ENCODE measurements at regions not wholly inside any gene's neighbourhood (a gene's known extent, or its start where the extent isn't known, plus 50 kb on each side); places are given as distances from the start of the nearest gene placed in this dataset.
A peak's percentile ranks its signal among the peaks of the same experiment; 100 is the strongest.

DNA sequence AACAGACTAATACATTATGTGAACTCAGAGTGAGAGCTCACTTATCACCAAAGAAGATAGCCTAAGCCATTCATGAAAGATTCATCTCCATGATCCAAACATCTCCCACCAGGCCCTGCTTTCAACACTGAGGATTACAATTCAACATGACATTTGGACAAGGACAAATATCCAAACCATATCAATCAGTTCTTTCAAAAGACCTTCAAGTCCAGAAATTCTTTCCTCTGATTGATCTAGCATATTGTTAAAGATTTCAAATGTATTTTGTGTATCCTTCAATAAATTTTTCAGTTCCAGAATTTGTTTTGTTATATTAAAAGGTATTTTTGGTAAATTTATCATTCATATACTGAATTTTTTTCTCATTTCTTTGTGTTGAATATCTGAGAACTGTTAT lies 1055.8 kb downstream of the SLC6A15 start:
- Mint-ChIP-seq H3K4me3 (no peak overlapping the region), H3K36me3 (ENCODE audit: low read depth) (no peaks in the 10 kb centered on the region), H3K9me3 (peaks cover 29% of the 10 kb centered on the region), H3K27ac (no peak overlapping the region), H3K27me3 (ENCODE audit: low read depth) (no peaks in the 10 kb centered on the region), H3K4me1 (no peaks in the 10 kb centered on the region)
- TF ChIP-seq, protein P1, sequence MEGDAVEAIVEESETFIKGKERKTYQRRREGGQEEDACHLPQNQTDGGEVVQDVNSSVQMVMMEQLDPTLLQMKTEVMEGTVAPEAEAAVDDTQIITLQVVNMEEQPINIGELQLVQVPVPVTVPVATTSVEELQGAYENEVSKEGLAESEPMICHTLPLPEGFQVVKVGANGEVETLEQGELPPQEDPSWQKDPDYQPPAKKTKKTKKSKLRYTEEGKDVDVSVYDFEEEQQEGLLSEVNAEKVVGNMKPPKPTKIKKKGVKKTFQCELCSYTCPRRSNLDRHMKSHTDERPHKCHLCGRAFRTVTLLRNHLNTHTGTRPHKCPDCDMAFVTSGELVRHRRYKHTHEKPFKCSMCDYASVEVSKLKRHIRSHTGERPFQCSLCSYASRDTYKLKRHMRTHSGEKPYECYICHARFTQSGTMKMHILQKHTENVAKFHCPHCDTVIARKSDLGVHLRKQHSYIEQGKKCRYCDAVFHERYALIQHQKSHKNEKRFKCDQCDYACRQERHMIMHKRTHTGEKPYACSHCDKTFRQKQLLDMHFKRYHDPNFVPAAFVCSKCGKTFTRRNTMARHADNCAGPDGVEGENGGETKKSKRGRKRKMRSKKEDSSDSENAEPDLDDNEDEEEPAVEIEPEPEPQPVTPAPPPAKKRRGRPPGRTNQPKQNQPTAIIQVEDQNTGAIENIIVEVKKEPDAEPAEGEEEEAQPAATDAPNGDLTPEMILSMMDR (IDR thresholded peaks at IDR 0.05; ENCODE audit: unreplicated experiment in 3 of 3), result no peak

DNA sequence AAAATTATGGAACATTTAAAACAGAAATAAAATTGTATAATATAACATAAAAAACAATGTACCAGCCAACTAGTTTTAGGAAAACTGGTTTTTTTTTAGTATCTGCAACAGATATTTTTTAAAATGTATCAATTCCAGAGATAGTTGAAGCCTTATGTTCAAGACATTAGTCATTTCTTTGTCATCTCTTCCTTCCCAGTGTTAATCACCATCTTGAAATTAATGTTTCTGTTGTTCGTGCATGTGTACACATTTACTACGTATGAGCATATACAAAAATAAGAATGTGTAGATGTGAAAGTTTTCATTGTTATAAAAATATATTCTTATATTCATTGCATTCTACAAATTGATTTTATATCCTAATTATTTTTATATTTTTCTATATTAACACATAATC lies 1062.1 kb downstream of the SLC6A15 start:
- Mint-ChIP-seq H3K36me3 (ENCODE audit: low read depth) (no peaks in the 10 kb centered on the region), H3K4me1 (no peaks in the 10 kb centered on the region), H3K27ac (no peak overlapping the region), H3K9me3 (peaks cover 12% of the 10 kb centered on the region), H3K4me3 (no peak overlapping the region), H3K27me3 (ENCODE audit: low read depth) (no peaks in the 10 kb centered on the region)
- TF ChIP-seq, protein P1 (IDR thresholded peaks at IDR 0.05; ENCODE audit: unreplicated experiment in 3 of 3), result no peak

DNA sequence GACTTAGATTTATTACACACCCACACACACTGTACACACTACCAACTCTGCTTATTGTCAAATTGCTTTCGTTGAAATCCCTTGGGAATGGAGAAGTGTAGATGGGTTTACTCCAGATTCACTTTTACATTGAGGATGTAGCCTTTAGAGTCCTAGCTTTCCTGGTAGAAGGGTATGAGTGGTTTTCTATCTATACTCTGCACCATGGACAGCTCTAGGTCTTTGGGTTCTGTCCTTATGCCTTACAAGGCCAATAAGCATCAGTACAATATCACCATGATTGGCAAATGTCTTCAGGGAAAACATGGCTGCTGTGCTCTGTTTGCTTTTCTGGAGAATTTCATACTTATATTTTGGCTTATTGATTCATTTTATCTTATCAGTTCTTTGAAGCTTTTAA lies 1063.9 kb downstream of the SLC6A15 start:
- H3K36me3 Mint-ChIP-seq (ENCODE audit: low read depth), result no peaks in the 10 kb centered on the region
- TF ChIP-seq, protein P1 (IDR thresholded peaks at IDR 0.05; ENCODE audit: unreplicated experiment in 3 of 3), result no peak
- H3K4me1 Mint-ChIP-seq, result no peaks in the 10 kb centered on the region
- H3K4me3 Mint-ChIP-seq, result no peak overlapping the region
- H3K27ac Mint-ChIP-seq, result no peak overlapping the region
- H3K9me3 Mint-ChIP-seq, result peaks cover under 1% of the 10 kb centered on the region
- no peaks in the 10 kb centered on the region for H3K27me3 Mint-ChIP-seq (ENCODE audit: low read depth)

DNA sequence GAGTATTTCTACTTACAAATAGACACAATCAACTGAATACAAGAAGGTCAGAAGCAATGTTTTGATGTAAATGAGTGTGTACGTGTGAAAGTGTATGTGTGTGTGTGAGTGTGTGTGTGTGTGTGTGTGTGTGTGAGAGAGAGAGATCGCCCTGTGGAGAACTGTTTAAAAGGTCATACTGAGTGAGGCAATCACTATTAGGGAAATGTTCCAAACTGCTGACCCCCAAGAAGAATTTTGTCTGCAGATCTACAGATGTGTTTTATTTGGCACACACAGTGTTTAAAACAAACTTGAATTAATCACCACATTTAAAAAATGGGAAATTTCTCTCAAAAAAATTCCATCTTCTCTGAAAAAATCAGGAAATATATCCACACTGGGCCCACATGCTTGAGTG lies 1069.1 kb downstream of the SLC6A15 start:
- Mint-ChIP-seq H3K36me3 (ENCODE audit: low read depth) (no peaks in the 10 kb centered on the region), H3K27ac (no peak overlapping the region), H3K4me1 (no peaks in the 10 kb centered on the region), H3K27me3 (ENCODE audit: low read depth) (no peaks in the 10 kb centered on the region), H3K4me3 (no peak overlapping the region), H3K9me3 (no peaks in the 10 kb centered on the region)
- TF ChIP-seq, protein P1 (IDR thresholded peaks at IDR 0.05; ENCODE audit: unreplicated experiment in 3 of 3), result no peak

DNA sequence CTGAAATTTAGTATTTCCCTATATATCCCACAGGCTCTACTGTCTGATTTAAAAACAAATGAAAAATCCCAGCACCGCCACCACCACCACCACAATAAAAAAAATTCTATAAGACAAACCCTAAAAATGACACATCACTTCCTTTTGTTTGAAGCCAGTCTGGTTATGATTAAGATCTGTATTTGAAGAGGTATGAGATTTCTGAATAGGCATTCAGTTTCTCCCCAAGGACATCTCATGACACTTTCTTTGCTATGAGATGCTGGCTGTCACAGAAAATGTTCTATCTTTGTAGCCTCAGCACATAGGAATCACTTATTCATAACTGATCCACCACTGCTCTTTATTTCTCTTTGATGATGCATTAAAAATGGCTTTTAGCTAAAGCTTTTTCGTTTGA lies 1071.0 kb downstream of the SLC6A15 start:
- H3K27ac Mint-ChIP-seq, result no peak overlapping the region
- H3K9me3 Mint-ChIP-seq, result no peaks in the 10 kb centered on the region
- no peaks in the 10 kb centered on the region for H3K4me1 Mint-ChIP-seq
- no peaks in the 10 kb centered on the region for H3K27me3 Mint-ChIP-seq (ENCODE audit: low read depth)
- TF ChIP-seq, protein P1 (IDR thresholded peaks at IDR 0.05; ENCODE audit: unreplicated experiment in 3 of 3), result no peak
- no peaks in the 10 kb centered on the region for H3K36me3 Mint-ChIP-seq (ENCODE audit: low read depth)
- H3K4me3 Mint-ChIP-seq, result no peak overlapping the region

DNA sequence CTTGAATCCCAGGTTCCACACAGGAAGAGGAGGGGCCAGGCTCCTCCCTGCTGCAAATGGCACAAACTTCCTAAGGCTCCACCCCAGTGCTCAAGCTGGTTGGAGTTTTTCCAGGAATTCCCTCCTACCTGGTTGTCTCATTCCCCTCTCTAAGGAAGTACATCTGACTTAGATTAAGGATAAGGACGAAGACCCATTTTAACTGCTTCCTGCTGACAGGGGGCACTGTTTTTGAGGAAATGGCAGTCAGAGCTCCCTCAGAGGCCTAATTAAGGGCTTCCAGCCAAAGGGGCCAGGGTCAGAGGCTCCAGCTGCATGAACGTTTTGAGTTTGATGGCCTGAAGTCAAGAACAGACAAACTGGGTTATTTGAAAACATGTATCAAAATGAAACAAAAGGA lies 1084.7 kb downstream of the SLC6A15 start:
- H3K4me3 Mint-ChIP-seq, result no peak overlapping the region
- TF ChIP-seq, protein P1 (IDR thresholded peaks at IDR 0.05; ENCODE audit: unreplicated experiment in 3 of 3), result no peak
- peaks cover 6% of the 10 kb centered on the region for H3K4me1 Mint-ChIP-seq
- no peaks in the 10 kb centered on the region for H3K9me3 Mint-ChIP-seq
- peak overlapping the region in 1 of 3 experiments; percentile 61 for H3K27ac Mint-ChIP-seq
- no peaks in the 10 kb centered on the region for H3K36me3 Mint-ChIP-seq (ENCODE audit: low read depth)
- H3K27me3 Mint-ChIP-seq (ENCODE audit: low read depth), result no peaks in the 10 kb centered on the region
